ENCODE measurements at regions not wholly inside any gene's neighbourhood (a gene's known extent, or its start where the extent isn't known, plus 50 kb on each side); places are given as distances from the start of the nearest gene placed in this dataset.
"Not testable (repeated sequence)": the region's sequence is repeated elsewhere in the genome, so short reads cannot be mapped to it uniquely, and the experiment has no call there.

DNA sequence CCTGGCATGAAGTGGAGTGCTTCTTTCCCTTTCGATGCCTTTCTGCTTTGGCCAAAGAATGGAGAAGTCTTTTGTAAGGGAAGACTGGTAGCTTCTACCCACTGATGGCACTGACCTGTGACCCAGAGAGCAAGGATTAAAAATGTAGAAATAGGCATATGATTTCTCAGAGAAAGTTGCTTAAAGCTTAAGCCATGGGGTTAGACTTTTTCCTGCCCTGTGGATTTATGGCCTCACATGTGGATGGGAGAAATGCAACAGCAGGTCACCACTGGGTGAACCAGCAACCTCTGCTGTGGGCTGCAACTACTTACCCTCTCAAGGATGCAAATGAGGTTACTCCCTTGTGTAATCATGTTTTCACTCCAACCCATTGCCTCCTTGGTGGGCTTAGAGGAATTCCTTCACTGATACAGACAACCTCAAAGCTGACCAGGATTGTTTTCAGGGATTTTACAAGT lies 86.7 kb upstream of the CDC42EP3 start:
- not testable (repeated sequence) for DNase-seq (ENCODE audit: low spot score)

- not testable (repeated sequence) for DNase-seq (ENCODE audit: low spot score)
These were observed 88.5 kb upstream of the CDC42EP3 start for GRCh38 chr2:37759989-37760388.

DNA sequence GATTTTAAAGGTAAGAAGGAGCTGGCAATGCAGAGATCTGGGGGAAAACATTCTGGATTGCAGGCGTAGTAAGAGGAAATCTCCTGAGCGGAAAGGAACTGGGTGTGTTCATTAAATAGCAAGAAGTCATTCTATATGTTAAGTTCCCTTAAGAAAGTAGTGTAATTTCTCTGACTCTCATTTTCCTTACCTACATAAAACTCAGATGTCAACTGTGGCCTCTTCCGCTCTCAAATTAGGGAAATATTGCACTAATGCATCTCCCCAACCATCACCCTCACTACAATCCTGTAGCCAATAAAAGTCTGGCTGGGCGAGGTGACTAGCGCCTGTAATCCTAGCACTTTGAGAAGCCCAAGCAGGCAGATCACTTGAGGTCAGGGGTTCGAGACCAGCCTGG lies 89.0 kb upstream of the CDC42EP3 start:
- no peak for DNase-seq (ENCODE audit: low spot score)

DNA sequence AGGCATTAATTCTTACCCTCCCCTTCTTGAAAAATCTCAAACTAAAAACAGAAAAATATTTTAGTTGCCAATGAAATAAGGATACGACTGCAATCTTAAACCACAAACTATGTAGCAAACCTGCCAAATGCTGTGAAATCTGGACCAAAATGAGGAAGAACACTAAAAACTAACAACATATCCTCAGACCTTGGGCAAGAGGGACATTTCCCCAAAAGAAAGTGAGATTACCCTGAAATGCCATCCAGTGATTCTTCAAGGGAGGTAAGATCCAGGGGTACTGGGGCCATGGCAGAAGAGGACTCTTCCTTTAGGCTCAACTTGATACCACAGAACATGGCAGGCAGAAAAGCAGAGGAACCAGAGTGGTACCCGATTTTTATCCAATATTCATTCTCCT lies 90.8 kb upstream of the CDC42EP3 start:
- DNase-seq (ENCODE audit: low spot score), result not testable (repeated sequence)

DNA sequence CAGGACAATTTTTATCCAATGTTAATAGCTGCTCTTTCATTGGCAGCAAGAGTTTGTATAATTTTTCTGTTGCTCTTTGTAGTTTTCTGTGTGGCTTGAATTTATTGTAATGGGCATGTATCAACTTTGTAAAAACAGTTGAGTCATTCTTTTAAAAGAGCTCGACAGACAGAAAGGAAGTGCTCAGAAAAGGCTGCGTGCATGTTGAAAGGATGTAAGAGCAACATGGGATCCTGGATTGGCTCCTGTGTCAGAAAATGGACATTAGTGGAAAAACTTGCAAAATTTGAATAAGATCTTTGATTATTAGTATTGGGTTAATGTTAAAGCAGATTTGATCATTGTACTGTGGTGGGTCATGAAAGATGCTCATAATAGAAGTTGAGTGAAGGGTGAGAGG lies 93.3 kb upstream of the CDC42EP3 start:
- no peak for DNase-seq (ENCODE audit: low spot score)

DNA sequence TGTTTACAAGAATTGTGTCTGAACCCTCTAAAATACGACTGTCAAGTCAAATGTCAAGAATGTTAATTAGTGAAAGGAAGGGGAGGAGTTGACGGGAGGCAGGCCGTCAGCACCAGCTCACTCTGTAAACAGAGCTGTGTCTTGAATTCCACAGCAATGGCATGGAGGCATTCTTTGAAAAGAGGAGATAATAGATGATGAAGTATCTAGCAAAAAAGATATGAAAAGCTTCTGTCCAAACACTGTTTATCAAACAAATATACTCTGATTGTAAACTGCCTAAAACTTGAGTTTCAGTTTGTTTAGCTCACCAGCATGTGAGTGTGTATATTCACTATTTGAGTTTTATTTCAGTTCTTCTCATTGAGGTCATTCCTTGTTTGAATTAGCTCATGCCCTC lies 94.7 kb upstream of the CDC42EP3 start:
- DNase-seq (ENCODE audit: low spot score), result no peak

- DNase-seq (ENCODE audit: low spot score), result no peak
These were observed 95.6 kb upstream of the CDC42EP3 start for GRCh38 chr2:37767046-37767445.

DNA sequence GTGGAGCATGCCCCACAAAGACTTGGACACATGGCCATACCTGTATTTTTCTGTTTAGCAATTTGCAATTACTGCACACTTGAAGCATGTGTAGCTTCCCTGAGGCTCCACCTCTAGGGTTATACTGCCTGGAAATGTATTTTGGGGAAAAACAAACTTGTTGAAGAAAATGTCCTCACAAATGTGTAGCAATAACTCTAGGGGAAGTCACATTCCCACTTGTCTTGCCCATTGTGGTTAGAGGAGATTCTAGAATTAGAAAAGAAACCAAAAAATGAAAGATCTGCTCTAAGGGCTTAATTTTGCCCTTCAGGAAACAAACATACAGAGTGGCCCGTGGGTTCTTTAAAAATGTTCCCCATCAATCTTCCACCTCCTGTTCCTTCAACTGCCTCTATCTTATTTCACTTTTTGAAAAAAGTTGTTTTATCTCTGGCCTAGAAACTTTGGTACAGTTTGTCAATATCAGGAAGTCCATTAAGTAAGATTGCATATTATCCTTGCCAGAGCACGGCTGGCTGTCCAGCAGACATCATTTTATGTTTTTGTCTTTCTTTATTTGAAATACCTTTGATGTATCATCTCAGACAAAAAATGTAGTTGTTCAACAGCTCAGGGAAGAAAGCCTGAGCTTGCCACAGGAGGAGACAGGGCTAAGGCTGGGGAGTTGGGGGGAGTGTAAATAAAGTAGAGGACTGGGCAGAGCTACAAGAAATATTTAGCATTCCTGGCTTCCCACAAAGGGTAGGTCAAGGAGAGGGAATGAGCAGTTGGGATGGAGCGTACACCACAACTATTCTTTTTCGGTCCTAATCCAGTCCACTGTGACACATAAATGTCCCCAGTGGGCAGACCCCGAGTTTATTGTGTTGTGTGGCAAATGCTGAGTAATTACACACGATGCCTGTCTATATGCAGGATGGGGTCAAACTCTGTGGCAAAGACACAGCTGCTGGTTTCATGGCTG lies 96.8 kb upstream of the CDC42EP3 start:
- DNase-seq (ENCODE audit: low spot score), result no peak

- no peak for DNase-seq (ENCODE audit: low spot score)
These were observed 98.1 kb upstream of the CDC42EP3 start for GRCh38 chr2:37769551-37769950.

DNA sequence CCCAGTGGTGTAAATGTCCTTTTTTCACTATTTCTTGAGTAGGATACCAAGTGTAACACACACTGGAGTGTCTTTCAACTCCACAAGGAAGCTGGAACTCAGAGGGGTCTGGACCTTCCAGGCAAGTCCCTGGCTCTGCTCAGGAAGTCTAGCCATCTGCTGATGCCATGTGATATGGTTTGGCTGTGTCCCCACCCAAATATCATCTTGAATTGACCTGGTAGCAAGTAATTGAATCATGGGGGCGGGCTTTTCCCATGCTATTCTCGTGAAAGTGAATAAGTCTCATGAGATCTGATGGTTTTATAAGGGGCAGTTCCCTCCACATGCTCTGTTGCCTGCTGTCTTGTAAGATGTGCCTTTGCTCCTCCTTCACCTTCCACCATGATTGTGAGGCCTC lies 99.4 kb upstream of the CDC42EP3 start:
- no peak for DNase-seq (ENCODE audit: low spot score)

- no peak for DNase-seq (ENCODE audit: low spot score)
These were observed 100.2 kb upstream of the CDC42EP3 start for GRCh38 chr2:37771600-37772088.

GRCh38 chr2:37773371-37774130 lies 102.1 kb upstream of the CDC42EP3 start:
- no peak for DNase-seq (ENCODE audit: low spot score)

GRCh38 chr2:37774171-37774944 lies 102.9 kb upstream of the CDC42EP3 start:
- DNase-seq (ENCODE audit: low spot score), result not testable (repeated sequence)

GRCh38 chr2:37774976-37775907 lies 103.8 kb upstream of the CDC42EP3 start:
- DNase-seq (ENCODE audit: low spot score), result no peak

DNA sequence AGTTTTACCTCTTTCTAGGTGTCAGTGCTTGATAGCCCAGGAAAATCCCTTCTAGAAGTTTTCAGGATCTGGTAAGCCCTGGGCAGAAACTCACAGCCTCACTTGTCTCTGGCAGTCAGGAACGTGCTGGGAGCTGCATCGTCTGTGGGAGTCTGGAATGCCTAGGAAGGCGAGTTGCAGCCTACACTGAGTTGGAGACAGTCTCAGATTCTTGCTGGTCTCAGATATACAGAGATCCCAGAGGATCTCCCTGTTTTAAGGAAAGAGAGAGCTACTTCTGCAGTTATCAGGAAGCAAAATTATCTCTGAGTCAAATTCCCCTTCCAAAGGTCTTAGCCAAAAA lies 104.4 kb upstream of the CDC42EP3 start:
- DNase-seq (ENCODE audit: low spot score), result no peak

DNA sequence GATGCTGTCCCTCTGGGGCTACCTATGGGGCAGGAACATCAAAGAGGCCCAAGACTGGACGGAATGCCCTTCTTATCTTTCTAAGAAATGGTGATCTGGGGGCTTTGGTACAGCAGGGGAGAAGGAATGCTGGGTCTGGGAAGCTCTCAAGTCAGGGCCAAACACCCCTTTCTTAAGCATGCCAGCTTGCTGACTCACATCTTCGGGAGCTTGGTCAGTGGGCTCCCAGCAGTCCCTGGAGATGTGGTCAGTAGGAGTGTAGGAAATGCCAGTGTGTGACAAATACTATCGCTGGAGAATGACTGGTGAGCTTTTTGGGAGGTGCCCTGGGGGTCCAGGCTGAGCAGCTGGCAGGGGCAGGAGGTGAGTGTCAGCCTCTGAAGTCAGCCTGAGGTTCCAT lies 105.0 kb upstream of the CDC42EP3 start:
- no peak for DNase-seq (ENCODE audit: low spot score)

- DNase-seq (ENCODE audit: low spot score), result no peak
These were observed 107.7 kb upstream of the CDC42EP3 start for GRCh38 chr2:37779139-37779538.

DNA sequence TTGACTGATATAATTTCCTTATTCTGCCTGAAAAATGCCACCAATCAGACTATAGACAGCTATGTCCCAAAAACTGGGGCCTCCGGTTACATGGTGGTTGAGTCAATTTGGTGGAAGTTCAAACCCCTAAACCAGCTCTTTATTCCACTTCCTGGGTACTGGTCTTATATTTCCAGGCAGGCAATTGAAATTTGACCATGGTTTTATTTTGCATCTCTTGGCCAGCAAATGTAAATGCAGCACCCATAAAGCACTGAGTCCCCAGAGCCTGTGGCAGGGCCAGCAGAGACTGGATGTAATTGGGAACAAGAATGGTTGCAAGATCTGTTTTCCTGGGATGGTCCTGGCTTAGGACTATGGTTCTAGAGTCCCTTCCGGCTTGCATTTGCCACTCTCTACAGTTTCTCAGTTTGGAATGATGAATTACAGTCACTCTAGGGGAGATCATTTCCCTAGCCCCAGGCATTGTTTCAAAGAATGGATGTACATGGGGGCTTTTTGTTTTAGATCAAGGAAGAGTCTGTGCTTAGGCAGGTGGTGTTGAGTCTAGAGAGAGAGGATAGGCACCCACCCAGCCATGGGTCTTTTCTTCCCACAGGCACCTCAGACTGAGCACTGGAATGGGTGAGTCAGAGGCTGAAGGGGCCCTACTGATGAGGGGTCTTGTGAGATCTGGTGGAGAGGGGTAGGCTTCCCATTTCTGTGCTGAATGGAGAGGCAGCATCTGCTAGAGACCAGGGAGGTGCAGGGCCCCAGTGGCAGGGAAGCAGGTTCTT lies 108.4 kb upstream of the CDC42EP3 start:
- DNase-seq (ENCODE audit: low spot score), result no peak

DNA sequence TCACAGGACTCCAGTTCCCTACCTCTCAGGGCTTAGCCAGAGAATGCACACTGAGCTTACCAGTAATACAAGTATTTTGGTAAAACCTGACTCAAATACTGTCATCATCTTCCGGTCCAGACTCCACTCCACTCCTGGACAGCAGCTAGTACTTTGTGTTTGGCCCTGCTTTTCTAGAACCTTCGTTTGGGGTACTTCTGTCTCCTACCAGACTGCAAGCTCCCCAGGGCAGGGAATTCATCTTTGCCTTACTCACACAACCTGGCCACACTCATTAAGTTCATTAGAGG lies 108.9 kb upstream of the CDC42EP3 start:
- no peak for DNase-seq (ENCODE audit: low spot score)

DNA sequence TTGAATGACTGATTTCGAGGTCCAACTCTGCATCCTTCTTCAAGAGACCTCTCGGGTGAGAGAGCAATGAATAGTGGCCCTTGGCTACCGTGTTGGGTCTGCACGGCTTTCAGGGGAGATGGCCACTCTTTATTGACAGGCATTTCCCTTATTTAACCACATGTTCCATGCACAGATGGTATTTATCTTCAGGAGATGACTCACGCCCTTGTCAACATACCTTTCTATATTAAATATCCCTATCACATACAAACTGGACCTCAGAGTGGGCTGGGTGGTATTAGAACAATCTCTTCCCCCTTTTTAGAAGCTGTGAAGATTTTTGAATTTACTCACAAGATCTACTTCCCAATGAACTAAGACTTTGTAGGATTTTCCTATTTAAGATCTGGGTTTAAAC lies 109.6 kb upstream of the CDC42EP3 start:
- no peak for DNase-seq (ENCODE audit: low spot score)

Measured in activated CD4-positive, alpha-beta T cell treated with anti-CD3 and anti-CD28 coated beads, Interleukin-2, Interleukin-4, amounts not matched to agents 100 ng/mL and 50 ng/mL, durations not matched to agents 16 hours and 8 hours (primary cell).